Breast epithelium (tissue), 3 donors: ENCODE measurements at regions not wholly inside any gene's neighbourhood (a gene's known extent, or its start where the extent isn't known, plus 50 kb on each side); places are given as distances from the start of the nearest gene placed in this dataset.

Experiments used
- POLR2A ChIP-seq: fragments of 450-650 bp; IDR thresholded peaks from one replicate; pipeline ENCODE4 v1.6.1; 2016; ENCODE audit warnings: antibody characterized with exemption, mild to moderate bottlenecking, moderate library complexity
- POLR2AphosphoS5 ChIP-seq, 3 donors: sonication (generic); formaldehyde crosslinking; IDR thresholded peaks; one replicate each; pipeline ENCODE4 v1.6.1; 2017; ENCODE audit warnings: antibody characterized with exemption in 3 of 3

DNA sequence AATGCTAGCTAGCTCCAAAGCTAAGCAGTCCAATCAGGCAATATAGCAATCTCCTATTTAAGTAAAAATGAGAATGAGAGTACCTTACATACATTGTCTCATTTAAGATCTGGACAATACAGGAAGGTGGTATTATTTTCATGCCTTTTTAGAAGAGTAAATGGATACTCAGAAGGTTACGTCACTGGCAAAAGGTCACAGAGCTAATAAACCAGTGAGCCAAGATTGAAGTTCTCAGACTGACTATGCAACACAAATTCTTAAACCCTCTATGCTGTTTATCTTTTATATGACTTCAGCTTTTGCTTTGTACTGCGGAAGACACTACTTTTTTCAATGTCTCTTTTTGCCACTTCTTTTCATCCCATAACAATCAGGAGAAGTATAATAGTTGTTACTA is 135.2 kb upstream of the PRL start:
- TF ChIP-seq POLR2A (no peak), POLR2AphosphoS5 (IDR thresholded peaks at IDR 0.05) (no peak)
